Epithelial cell of prostate (primary cell): ENCODE measurements at regions not wholly inside any gene's neighbourhood (a gene's known extent, or its start where the extent isn't known, plus 50 kb on each side); places are given as distances from the start of the nearest gene placed in this dataset.

Experiments
- DNase-seq: peaks from one replicate; pipeline ENCODE4 v3.0.0-alpha.2; 2011; ENCODE audit warnings: low read depth, low spot score
- H3K27ac ChIP-seq: fragments of 450-650 bp; 2 replicates; pipeline ENCODE4 v1.5.1; 2017; ENCODE audit warnings: mild to moderate bottlenecking

DNA sequence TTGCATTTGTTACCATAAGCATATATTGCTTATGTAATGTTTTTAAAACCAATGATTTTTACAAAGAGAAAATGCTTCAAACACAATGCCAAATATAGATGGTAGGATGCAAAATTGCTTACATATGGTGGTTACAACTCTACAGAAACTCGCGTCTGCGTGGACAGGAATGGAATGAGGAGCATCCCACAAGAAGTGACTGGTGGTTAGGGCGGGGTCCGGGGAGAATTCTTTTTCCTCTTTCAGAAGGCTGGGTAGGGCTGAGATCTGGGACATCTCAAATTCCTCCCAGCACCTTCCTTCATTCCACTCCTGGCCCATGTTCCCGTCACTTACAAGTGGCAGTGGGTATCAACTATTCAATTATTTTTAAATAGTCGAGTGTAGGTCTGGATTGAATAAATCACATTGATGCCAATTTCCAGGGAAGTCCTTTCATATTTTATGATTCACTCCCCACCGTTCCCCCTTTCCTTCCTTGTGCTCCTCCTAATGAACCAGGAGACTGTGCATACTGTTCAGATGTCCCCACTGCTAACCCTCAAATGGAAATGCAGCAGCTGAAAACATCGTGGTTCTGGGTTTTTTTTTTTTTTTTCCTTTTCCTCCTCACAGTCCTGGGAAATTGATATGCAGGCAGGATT lies 174.5 kb upstream of the POU3F1 start:
- DNase-seq: no peak

DNA sequence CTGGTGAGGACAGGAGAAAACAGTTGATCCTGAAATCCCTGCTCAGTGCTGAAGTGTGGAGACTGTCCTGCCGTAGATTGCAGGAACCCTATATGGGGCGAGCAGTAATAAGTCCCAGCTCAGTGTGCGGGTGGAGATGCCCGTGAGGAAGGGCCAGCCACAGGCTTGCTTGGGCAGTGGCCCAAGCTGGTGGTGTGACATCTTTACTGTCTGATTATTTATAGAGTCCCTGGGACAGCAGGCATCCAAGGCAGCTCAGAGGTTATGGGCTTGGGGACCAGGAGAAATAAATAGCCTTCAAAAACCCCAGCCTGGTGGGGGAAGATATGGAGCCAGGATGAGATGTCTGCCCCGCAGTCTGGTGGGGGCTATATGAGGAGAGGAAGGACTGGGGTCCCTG lies 170.7 kb upstream of the POU3F1 start:
- no peak overlapping the region for H3K27ac ChIP-seq
- no peak for DNase-seq

More for the DNA sequence above, 174.5 kb upstream of the POU3F1 start:
- no peak overlapping the region for H3K27ac ChIP-seq

DNA sequence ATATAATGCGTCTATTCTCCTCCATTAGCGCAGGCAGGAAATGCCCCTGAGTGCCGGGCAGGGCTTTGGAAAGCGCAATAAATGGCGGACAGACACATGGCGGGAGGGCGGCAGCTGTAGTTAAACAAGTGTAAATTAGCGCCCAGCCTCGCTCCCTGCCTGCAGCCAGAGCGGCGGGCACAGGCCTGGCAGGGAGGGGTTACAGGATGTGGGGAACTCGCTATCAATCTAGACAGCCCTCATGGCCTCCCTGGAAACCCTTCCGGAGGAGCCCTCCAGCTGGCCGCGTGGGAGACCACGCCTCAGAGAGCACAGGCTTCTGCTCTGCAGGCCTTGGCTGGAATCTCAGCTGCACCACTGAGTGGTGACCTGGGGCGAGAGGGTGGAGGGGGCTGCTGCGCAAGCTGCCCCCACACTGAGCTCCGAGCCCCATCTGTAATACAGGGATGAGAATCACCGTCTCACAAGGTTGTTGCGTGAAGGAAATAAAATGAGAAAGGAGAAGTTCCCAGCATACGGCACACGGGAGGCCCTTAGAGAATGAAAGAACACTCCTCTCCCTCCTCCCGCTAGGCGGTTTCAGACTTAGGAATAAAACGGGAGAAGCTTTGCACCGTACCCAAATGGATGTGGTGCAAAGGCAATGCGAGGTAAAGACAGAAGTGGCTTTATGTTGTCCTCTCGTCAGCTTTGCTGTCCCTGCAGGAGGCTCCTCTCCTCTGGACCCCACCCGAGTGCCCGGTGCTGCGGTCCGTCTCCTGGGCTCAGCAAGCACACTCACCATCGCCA lies 167.2 kb upstream of the POU3F1 start:
- no peak for DNase-seq
- H3K27ac ChIP-seq: no peak overlapping the region

DNA sequence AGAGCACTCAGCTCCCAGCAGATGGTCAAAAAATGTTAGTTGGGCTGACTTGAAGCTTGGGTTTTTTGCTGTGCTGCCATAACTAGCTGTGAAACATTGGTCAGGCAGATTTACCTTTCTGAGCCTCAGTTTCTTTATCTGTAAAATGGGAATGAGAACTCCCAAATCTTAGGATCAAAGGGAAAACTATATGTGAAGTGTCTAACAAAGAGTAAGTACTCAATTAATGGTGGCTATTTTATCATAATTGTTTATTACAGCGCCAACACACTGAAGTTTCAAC lies 164.2 kb upstream of the POU3F1 start:
- no peak for DNase-seq
- no peak overlapping the region for H3K27ac ChIP-seq

DNA sequence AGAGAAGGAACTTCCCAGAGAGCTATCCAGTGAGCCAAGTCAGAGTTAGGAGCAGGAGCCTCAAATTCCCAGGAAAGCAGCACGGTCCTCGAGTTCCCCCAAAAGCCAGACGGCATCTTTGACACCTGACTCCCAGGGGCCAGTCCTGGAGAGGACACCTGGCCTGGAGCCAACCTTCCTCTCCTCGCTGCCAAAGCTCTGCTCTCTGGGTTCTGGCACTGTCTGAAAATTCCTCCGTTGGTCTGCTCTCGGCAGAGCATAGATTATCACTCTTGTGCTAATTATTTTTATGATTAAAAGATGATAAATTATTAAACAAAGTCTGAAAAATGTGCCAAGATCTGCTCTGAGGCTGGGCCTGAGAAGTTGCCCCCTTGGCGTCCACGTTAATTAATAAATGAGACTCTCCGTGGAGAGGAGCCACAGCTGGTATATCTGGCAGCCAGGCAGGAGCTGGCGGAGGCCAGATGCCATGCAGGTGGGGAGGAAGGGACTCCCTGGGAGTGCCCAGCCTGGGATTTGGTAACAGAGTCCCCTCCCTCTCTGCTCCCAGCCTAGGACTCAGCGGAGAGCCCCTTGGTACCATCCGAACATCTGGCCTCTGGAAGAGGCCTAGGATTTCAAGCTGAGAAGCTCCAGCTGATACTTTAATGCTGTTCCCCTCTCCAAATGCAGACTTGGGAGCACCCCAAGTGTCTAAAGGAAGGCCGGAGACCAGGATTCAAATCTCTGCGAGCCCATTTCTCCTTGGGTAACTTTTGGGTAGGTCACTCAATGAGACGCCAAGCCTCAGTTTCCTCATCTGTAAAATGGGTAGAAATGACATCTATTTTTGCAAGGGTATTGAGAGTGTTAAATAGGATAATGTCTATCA lies 163.7 kb upstream of the POU3F1 start:
- DNase-seq: no peak
- no peak overlapping the region for H3K27ac ChIP-seq

DNA sequence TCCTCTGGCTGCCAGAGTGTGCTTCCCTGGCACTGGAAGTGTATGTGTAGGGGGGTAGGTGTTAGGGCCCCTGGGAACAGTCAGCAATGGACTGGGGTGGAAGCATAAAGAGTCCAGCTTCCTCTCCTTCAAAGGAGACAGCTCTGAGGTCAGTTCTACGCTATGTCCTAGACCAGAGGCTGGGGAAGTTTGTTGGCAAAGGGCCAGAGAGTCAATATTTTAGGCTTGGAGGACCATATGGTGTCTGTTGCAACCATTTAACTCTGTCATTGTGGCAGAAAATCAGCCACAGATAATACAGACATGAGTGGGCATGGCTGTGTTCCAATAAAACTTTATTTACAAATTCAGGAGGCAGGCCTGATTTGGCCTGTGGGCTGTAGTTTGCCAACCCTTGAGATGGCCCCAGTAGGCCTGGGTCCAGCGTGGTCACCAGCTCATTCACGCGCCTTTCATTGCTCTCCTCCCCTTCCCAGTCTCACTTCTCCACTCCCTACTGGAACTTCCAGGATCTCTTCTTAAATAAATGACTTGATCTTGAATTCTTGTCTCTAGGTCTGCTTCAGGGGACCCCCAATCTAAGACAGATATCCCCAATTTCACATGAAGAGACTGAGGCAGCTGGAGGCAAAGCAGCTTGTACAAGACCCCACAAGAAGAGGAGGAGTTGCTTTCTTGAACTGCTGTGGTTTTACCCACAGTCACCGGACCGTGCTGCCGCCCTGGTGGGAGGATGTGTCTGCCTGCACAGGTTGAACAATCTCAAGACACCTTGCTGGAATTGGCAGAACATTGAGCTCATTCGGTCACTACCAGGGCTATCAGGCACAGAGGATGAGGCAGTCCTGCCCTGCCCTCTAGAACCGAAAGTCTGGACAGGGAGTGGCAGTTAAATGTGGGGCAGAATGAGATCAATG lies 162.4 kb upstream of the POU3F1 start:
- no peak for DNase-seq
- H3K27ac ChIP-seq: no peak overlapping the region

DNA sequence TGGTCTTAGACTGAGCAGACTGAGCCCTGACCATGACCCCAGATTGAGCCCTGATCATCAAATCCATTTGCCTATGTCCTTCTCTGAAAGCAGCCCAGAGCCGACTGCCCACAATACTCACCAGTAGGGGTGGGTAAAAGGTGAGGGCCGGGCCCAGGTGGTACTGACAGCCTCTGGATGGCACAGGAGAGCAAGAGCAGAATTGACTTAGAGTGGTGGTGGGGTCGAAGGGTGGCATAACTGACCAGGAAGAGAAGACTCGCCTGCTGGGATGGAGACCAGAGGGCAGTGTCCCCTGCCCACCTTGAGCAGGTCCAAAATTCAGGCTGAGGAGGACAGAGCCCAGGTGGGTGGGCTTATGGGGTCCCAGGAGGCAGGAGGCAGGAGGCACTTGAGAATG lies 161.3 kb upstream of the POU3F1 start:
- no peak for DNase-seq
- no peak overlapping the region for H3K27ac ChIP-seq

DNA sequence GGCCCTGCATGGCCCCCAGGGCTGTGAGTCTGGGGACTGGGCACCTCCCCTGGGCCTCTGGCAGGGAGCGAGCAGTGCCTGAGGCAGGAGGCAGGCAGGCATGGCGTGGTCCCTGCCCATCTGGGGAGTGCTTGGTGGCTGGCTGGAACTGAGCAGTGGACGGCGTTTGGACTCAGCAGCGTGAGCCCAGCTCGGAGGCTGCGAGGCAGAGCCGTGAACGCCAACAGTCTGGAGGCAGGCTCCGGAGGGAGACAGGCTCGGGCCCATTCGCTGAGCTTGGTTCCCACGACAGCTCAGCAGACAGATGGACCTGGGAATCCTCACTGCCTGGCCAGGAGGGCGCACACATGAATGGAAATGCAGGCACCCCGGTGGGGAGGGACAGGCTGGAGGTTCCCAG lies 160.7 kb upstream of the POU3F1 start:
- no peak for DNase-seq

DNA sequence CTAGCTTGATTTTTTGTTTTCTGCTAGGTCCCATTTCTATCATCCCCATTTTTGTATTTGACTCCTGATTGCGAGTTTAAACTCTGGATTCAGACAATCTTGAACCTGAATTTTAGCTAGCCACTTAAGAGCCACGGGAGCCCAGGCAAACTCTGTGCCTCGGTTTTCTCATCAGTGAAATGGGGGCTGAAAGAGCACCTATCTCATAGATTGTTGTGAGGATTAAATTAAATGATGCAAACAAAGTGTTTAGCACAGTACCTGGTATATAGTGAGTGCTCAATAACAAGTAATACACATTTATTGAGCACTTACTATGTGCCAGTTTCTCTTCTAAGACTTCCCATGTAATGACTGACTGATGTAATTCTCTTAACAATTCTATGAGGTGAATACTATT lies 158.1 kb upstream of the POU3F1 start:
- no peak overlapping the region for H3K27ac ChIP-seq
- DNase-seq: no peak

More for the DNA sequence above, 160.7 kb upstream of the POU3F1 start:
- H3K27ac ChIP-seq: no peak overlapping the region

DNA sequence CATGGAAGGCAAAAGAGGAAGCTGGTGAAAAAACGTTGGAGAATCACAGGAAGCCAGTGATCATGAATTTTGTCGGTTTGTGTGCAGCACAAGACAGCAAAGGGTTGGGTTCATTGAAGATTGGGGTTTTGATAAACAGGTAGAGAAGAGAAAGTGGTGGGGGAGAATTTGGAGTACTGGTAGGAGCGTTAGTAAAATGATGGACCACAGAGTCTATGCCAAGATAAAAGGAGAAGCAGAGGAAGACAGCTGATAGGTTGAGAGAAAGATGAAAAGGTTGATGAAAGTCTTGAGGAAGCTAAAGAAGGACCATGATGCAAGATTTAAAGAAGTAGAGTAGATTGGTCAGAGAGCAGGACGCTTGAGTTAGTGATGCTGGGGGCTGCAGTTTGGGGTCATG lies 156.8 kb upstream of the POU3F1 start:
- no peak for DNase-seq
- no peak overlapping the region for H3K27ac ChIP-seq

DNA sequence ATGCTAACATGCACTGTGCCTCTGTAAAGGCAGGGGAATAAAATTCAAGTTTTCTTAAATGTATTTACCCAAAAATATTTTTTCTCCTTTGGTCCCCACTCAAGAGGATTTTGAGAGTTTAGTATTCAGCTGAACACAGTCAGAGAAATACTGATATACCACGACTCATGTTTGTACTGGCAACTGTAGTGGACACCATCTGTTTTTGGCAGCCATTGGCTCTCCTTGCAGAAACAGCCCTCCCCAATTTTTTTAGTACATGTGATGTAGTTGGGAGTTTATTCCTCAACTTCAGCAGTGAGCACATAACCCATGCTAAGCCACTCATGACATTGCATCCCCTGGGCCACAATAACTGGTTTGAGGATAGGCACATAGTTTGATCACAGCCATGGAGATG lies 154.8 kb upstream of the POU3F1 start:
- no peak overlapping the region for H3K27ac ChIP-seq
- DNase-seq: no peak

DNA sequence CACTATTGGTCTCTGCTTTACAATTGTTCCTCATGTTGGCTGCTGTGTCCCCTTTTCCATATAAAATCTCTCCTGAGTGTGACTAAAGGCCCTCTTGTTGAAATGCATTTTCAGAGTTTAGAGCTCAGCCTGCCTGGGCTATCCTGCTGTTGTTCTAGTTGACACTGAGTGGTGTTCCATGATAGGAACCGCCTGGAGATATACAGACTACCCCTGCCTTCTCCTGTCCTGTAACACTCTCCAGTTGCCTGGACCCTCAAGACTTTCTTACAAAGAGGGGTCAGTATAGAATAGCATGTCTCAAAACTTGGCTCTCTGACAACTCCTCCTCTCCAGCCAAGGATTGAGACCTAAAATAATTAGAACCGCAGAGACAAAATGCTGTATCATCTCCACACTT lies 152.0 kb upstream of the POU3F1 start:
- no peak for DNase-seq
- no peak overlapping the region for H3K27ac ChIP-seq

DNA sequence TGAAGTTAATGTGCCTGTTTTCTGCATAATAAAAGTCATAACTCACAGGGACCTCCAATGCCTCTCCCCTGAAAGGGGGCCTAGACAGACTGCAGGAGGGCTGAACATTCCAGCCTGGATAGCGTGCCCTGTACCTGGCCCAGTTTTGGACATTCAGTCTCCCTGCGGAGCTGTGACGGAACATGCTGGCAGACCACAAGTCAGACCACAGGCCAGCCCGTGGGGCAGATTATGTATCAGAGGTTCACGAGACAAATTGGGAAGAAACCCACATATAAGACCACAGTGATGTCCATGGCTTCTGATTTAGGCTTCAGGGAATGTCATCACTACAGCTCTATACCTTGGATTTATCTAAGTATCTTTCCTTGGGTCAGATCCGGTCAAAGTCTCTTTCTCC lies 151.5 kb upstream of the POU3F1 start:
- H3K27ac ChIP-seq: no peak overlapping the region
- no peak for DNase-seq

DNA sequence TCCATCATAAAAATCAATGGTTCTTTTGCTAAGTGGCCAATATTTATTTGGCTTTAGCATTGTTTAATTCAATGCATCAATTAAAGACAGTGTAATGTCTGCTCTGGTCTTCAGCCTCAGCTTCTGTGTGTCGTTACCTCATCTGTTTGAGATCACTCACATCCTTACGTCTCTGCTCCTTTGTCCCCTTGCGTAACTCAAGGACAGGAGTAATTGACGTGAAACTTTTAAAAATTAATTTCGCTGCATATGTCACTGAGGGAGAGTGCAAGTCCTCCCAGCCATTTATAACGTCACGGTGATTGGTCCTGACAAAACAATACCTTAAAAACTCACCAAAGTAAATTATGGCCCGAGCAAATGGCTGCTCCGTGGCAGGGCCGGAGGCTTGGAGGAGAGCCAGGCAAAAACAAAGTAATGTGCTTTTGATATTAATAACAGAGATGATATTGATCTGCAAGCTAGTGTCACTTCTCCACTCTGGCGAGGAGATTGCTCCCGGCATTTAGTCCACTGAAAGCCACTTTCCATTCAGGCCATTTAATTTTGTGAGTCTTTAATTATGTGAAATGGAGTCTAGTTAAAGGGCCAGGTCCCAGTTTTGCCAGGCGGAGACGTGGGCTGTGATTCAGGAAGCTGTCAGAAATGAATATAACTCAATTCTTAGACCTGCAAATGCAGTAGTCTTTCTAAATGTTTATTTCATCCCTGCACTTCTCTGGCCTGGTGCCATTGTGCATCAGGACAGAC lies 150.9 kb upstream of the POU3F1 start:
- no peak for DNase-seq
- no peak overlapping the region for H3K27ac ChIP-seq

DNA sequence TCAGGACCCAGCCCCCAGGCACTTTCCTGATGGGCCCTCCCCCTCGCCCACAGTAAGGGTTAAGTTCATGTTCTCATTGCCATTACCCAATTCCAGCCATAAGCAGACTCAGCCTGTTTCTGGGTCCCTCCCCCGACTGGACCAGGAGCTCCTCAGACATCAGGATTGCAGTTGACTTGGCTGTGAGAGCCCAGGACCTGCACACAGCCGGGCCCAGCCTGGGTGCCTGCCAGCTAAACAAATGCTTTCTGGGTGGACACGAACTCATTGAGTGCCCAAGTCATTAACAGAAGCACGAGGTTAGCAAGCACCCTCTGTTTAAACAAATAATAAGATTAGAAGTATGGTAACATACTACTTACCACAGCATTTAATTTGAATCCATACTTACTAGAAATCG lies 147.9 kb upstream of the POU3F1 start:
- H3K27ac ChIP-seq: no peak overlapping the region
- no peak for DNase-seq

DNA sequence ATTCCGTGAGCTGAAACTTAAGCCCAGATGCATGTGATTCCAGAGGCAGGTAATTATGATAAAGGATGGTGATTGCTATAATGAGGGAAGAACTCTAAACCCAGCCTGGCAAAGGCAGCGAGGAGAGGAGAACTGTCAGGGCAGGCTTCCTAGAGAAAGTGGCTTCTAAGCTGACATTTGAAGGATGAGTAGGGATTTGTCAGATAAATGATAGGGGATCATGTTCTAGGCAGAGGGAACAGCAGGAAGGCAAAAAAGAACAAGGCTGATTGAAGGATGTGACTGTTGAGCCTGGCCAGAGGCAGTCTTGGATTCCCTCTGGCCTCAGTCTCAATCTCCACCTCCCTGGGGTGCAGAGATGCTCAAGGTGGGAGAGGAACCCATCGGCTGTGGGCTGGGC lies 146.4 kb upstream of the POU3F1 start:
- no peak for DNase-seq
- H3K27ac ChIP-seq: no peak overlapping the region

DNA sequence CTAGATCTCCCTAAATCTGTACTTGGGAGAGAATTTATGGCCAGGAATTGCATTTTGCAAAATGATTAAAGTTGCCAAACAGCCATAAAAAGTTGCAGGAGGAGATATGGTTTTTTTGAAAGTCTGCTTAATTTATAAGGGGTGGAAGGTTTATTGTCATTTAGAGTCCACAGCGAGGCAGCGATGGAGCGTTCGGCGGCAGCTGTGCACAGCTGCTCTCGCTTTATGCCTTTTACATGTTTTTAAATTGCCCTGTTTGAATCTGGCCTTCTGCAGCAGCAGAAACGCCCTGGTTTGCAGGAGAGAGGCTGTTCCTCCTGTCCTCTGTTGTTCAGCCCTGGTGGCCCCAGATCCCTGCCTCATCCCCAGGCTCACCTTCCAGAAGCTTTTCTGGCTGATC lies 144.9 kb upstream of the POU3F1 start:
- DNase-seq: no peak
- H3K27ac ChIP-seq: no peak overlapping the region

DNA sequence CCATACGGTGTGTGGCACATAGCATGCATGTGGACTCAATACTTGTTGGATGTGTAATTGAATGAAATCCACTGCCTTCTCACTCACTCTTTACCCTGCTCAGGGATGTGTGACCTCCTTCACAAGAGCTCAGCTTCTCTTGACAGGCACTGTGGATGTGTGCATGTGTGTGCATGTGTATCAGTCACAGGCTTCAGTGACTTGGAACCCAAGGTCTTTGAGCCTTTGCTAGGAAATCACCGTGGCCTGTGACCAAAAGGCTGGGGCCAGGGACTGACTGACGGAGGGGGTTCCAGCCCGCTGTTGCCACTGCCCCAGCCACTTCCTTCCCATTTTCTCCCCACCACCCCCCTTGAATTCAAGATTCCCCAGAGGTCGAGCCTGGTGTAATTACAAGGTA lies 144.4 kb upstream of the POU3F1 start:
- no peak for DNase-seq
- no peak overlapping the region for H3K27ac ChIP-seq

DNA sequence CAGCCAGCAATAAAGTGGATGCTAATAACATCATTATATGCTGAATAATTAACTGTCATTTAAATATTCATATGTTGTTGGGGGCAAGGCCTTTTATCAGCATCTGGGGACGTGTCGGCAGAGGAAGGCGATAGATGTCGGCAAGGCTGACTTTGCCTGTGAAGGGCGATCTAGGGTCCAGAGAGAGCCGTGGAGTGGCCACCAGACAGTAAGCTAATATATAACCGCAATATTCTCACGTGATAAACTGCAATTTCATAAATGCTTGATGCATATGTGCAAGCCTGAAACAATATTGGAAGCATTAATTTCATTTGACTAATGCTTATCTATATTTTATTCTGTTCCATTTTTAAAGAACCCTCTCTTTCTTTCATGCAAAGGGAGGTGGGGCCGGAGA lies 141.0 kb upstream of the POU3F1 start:
- H3K27ac ChIP-seq: no peak overlapping the region
- no peak for DNase-seq

DNA sequence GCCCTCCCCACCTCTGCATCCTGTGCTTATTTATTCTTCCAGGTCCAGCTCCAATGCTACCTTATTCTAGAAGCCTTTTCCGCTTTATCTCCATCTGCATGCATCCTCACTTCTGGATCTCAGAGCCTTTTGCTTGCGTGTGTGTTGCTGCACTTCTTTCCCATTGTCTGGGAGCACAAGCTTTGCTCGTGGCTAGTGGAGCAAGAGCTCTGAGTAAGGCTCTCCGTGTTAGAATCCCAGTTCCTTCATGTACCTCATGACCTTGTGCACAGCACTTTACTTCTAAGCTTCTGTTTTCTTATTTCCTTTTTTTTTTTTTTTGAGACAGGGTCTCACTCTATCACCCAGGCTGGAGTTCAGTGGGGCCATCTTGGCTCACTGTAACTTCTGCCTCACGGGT lies 140.0 kb upstream of the POU3F1 start:
- DNase-seq: no peak
- no peak overlapping the region for H3K27ac ChIP-seq
